HFF-Myc (cell line): ENCODE measurements at regions not wholly inside any gene's neighbourhood (a gene's known extent, or its start where the extent isn't known, plus 50 kb on each side); places are given as distances from the start of the nearest gene placed in this dataset.
A peak's percentile ranks its signal among the peaks of the same experiment; 100 is the strongest.

ENCODE experiments used
- DNase-seq: peaks from one replicate; pipeline ENCODE4 v3.0.0-alpha.2; 2011; ENCODE audit warnings: low read depth; ENCODE audit errors: extremely low read depth
- H3K4me3 ChIP-seq: replicated peaks from 2 replicates; pipeline ENCODE4 v1.5.1; 2011; ENCODE audit warnings: low read depth, mild to moderate bottlenecking, control low read depth, low read length
- TF ChIP-seq, protein P1 (sequence below): IDR thresholded peaks from 2 replicates; pipeline ENCODE4 v1.5.1; 2012; ENCODE audit warnings: mild to moderate bottlenecking, low read depth, low read length, control low read depth; ENCODE audit errors: missing control alignments

- H3K4me3 ChIP-seq: no peak overlapping the region
- TF ChIP-seq, protein P1, sequence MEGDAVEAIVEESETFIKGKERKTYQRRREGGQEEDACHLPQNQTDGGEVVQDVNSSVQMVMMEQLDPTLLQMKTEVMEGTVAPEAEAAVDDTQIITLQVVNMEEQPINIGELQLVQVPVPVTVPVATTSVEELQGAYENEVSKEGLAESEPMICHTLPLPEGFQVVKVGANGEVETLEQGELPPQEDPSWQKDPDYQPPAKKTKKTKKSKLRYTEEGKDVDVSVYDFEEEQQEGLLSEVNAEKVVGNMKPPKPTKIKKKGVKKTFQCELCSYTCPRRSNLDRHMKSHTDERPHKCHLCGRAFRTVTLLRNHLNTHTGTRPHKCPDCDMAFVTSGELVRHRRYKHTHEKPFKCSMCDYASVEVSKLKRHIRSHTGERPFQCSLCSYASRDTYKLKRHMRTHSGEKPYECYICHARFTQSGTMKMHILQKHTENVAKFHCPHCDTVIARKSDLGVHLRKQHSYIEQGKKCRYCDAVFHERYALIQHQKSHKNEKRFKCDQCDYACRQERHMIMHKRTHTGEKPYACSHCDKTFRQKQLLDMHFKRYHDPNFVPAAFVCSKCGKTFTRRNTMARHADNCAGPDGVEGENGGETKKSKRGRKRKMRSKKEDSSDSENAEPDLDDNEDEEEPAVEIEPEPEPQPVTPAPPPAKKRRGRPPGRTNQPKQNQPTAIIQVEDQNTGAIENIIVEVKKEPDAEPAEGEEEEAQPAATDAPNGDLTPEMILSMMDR: no peak
- no peak for DNase-seq
These were observed 633.3 kb downstream of the PTPRC start for GRCh38 chr1:199272139-199272544.

DNA sequence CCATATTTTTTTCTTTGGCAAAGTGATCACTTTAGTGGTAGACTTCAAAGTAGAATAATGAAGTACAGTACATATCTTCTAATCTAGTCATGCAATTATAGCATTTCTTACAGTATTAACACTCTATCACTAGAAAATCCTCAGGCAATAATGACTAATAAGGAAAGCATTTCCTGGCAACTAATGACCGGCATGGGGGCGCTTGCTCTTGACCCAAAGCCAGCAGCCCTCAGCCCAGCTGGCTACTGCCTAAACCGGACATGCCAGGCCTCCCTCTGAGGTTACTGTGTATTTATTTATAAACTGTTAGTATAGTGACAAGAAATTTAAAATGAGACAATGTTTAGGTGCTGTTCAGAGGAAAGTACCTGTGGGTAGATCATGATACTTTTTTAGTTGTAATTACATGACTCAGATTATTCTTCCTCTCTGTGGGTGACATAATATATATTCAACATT, 633.8 kb downstream of the PTPRC start:
- no peak overlapping the region for H3K4me3 ChIP-seq
- DNase-seq: peak; percentile 59

GRCh38 chr1:199273837-199274379, 635.1 kb downstream of the PTPRC start:
- TF ChIP-seq, protein P1: no peak
- no peak overlapping the region for H3K4me3 ChIP-seq
- DNase-seq: no peak

More for the DNA sequence above, 633.8 kb downstream of the PTPRC start:
- TF ChIP-seq, protein P1: no peak

DNA sequence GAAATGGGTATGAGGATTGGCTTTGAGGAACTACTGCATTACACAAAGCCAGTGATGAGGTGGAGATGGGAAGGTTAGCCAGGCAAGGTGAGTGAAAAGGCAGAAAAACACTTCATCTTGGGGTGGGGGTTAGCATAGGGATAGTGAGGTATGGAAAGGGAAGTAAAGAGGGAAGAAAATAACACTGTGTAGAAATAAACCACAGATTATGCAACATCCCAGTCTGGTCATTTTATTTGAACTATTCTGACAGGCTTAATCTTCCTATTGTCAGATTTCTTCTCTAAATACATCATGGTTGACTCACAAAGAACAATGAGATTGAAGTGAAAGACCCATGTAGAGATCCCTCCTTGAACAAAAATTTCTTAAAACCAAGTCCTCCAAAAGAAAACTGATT, 640.2 kb downstream of the PTPRC start:
- no peak overlapping the region for H3K4me3 ChIP-seq
- no peak for DNase-seq
- TF ChIP-seq, protein P1: no peak

DNA sequence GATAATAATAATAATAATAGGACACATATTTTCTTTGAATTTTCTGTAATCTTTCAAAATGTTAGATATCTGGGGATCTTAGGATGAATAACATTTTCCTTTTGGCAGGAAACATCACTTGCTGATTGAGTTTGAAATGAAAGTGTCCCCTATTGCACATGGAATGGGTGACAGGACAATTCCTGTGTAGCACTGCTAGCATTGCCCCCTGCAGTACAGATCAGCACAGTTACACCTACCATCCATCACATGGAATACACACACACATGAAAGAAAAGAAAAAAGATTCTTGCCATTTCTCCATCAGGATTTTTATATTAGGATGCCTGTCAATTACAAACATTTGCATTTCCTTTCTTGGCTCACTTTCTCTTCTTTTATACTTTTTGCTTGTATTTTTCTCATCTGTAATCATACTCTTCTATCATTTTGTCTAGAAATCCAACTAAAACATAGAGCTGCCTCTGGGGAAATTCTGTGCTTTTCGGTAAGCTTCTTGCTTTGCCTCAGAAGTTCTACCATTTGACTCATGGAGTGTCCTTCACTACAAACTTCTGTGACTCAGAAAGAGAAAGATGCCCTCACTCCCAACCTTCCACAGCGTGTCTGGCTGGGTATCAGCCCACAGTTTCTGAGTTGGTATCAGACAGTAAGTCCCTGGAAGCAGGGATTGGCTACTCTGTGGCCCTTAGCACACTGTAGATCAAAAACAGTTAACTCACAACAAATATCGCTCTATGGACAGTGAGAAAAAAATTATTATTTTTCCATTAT, 641.2 kb downstream of the PTPRC start:
- DNase-seq: no peak
- H3K4me3 ChIP-seq: no peak overlapping the region
- TF ChIP-seq, protein P1: no peak

DNA sequence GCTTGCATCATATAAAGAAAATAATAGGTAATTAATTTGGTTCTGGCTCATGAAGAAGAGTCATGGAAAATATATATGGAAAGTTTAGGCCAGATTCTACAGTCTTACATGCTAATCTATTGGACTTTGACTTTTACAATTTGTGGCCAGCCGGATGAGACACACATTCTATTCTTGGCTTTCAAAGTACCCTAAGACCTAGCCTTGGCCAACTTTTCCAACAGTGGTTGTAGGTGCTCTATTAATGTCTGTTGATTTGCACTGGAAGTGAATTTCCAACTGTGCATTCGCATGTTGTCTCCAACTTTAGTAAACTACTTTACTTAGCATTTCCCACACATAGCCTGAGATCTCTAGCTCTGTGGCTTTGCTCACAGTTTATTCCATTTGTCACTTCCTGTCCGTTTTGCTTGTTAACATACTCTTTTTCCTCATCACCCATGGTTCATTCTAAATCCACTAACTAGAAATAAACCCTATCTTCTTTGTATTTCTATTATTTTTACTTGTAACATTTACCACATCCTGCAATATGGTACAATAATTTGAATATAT, 644.0 kb downstream of the PTPRC start:
- no peak overlapping the region for H3K4me3 ChIP-seq
- TF ChIP-seq, protein P1: no peak
- DNase-seq: no peak
